SK-N-SH treated with all-trans-retinoic acid at 6 μM for 48 hours (cell line): ENCODE measurements at regions not wholly inside any gene's neighbourhood (a gene's known extent, or its start where the extent isn't known, plus 50 kb on each side); places are given as distances from the start of the nearest gene placed in this dataset.
"Not testable (repeated sequence)": the region's sequence is repeated elsewhere in the genome, so short reads cannot be mapped to it uniquely, and the experiment has no call there.

Experiments
- ARNTL ChIP-seq: fragments of 450-650 bp; formaldehyde crosslinking; IDR thresholded peaks from 2 replicates; pipeline ENCODE4 v1.5.0; 2020; ENCODE audit warnings: low read depth, mild to moderate bottlenecking, moderate library complexity, borderline replicate concordance
- GLIS3 ChIP-seq: fragments of 250-450 bp; sonication (Bioruptor Pico); IDR thresholded peaks from 2 replicates; pipeline ENCODE4 v1.5.0; 2020; ENCODE audit warnings: mild to moderate bottlenecking, moderate library complexity
- OSR1 ChIP-seq: fragments of 250-450 bp; sonication (Bioruptor Pico); IDR thresholded peaks from 2 replicates; pipeline ENCODE4 v1.8.0; 2022; ENCODE audit warnings: moderate library complexity, mild to moderate bottlenecking, inconsistent platforms
- PPARA ChIP-seq: fragments of 250-450 bp; sonication (Bioruptor Pico); IDR thresholded peaks from 2 replicates; pipeline ENCODE4 v1.5.0; 2020; ENCODE audit warnings: mild to moderate bottlenecking, borderline replicate concordance
- TOX ChIP-seq: fragments of 250-450 bp; sonication (Bioruptor Pico); IDR thresholded peaks from 2 replicates; pipeline ENCODE4 v1.8.0; 2021; ENCODE audit warnings: mild to moderate bottlenecking, moderate library complexity, borderline replicate concordance
- ZNF565 ChIP-seq: fragments of 450-650 bp; formaldehyde crosslinking; conservative IDR thresholded peaks from 2 replicates; pipeline ENCODE4 v1.5.0; 2020; ENCODE audit warnings: low read depth, mild to moderate bottlenecking, moderate library complexity
- ZNF70 ChIP-seq: fragments of 450-650 bp; formaldehyde crosslinking; IDR thresholded peaks from 2 replicates; pipeline ENCODE4 v1.5.0; 2020; ENCODE audit warnings: mild to moderate bottlenecking, moderate library complexity
- TF ChIP-seq, protein P1 (sequence below): fragments of 250-450 bp; sonication (Bioruptor Pico); IDR thresholded peaks from 2 replicates; pipeline ENCODE4 v1.8.0; 2020; ENCODE audit warnings: mild to moderate bottlenecking, moderate library complexity, borderline replicate concordance
- TF ChIP-seq, protein P2 (sequence below): fragments of 250-450 bp; sonication (Bioruptor Pico); IDR thresholded peaks from 2 replicates; pipeline ENCODE4 v1.5.1; 2020; ENCODE audit warnings: low read depth, mild to moderate bottlenecking, moderate library complexity

DNA sequence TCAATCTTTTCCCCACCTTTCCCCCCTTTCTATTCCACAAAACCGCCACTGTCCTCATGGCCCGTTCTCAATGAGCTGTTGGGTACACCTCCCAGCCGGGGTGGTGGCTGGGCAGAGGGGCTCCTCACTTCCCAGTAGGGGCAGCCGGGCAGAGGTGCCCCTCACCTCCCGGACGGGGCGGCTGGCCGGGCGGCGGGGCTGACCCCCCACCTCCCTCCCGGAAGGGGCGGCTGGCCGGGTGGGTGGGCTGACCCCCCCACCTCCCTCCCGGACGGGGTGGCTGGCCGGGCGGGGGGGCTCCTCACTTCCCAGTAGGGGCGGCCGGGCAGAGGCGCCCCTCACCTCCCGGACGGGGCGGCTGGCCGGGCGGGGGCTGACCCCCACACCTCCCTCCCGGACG lies 149.3 kb upstream of the SNX7 start:
- TF ChIP-seq TOX (CRISPR knock-in tag); OSR1; ZNF565 (CRISPR knock-in tag); PPARA (CRISPR knock-in tag); ARNTL (CRISPR knock-in tag); GLIS3; ZNF70 (CRISPR knock-in tag): not testable (repeated sequence)
- TF ChIP-seq, protein P1, sequence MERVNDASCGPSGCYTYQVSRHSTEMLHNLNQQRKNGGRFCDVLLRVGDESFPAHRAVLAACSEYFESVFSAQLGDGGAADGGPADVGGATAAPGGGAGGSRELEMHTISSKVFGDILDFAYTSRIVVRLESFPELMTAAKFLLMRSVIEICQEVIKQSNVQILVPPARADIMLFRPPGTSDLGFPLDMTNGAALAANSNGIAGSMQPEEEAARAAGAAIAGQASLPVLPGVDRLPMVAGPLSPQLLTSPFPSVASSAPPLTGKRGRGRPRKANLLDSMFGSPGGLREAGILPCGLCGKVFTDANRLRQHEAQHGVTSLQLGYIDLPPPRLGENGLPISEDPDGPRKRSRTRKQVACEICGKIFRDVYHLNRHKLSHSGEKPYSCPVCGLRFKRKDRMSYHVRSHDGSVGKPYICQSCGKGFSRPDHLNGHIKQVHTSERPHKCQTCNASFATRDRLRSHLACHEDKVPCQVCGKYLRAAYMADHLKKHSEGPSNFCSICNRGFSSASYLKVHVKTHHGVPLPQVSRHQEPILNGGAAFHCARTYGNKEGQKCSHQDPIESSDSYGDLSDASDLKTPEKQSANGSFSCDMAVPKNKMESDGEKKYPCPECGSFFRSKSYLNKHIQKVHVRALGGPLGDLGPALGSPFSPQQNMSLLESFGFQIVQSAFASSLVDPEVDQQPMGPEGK (CRISPR knock-in tag), result not testable (repeated sequence)
- TF ChIP-seq, protein P2, sequence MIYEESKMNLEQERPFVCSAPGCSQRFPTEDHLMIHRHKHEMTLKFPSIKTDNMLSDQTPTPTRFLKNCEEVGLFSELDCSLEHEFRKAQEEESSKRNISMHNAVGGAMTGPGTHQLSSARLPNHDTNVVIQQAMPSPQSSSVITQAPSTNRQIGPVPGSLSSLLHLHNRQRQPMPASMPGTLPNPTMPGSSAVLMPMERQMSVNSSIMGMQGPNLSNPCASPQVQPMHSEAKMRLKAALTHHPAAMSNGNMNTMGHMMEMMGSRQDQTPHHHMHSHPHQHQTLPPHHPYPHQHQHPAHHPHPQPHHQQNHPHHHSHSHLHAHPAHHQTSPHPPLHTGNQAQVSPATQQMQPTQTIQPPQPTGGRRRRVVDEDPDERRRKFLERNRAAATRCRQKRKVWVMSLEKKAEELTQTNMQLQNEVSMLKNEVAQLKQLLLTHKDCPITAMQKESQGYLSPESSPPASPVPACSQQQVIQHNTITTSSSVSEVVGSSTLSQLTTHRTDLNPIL (CRISPR knock-in tag), result not testable (repeated sequence)
